ENCODE measurements at regions not wholly inside any gene's neighbourhood (a gene's known extent, or its start where the extent isn't known, plus 50 kb on each side); places are given as distances from the start of the nearest gene placed in this dataset.

DNA sequence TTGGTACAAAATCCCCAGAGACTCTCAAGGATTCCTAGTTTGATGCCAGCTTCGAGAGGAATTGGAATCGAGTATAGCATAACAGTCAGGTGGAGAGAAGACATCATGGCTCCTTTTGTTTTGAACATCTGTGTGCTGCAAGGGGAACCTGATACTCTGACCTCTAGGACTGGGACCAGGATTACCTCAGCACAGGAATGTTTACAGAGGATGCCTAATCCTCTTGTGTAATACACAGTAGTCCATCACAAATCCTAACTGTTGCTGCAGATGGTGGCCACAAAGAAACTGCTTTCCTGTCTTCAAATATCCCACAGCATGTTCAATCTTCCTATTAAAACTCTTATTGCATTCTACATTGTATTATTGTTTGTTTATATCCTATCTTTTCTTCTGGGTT lies 111.8 kb upstream of the PRMT6 start:
- no peak for TF ChIP-seq NR2F2 (IDR thresholded peaks at IDR 0.05)
- TF ChIP-seq HNF4A (conservative IDR thresholded peaks at IDR 0.05), result no peak
- TF ChIP-seq FOXA1 (IDR thresholded peaks at IDR 0.05), result no peak
- TF ChIP-seq, protein P1, sequence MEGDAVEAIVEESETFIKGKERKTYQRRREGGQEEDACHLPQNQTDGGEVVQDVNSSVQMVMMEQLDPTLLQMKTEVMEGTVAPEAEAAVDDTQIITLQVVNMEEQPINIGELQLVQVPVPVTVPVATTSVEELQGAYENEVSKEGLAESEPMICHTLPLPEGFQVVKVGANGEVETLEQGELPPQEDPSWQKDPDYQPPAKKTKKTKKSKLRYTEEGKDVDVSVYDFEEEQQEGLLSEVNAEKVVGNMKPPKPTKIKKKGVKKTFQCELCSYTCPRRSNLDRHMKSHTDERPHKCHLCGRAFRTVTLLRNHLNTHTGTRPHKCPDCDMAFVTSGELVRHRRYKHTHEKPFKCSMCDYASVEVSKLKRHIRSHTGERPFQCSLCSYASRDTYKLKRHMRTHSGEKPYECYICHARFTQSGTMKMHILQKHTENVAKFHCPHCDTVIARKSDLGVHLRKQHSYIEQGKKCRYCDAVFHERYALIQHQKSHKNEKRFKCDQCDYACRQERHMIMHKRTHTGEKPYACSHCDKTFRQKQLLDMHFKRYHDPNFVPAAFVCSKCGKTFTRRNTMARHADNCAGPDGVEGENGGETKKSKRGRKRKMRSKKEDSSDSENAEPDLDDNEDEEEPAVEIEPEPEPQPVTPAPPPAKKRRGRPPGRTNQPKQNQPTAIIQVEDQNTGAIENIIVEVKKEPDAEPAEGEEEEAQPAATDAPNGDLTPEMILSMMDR (IDR thresholded peaks at IDR 0.05; ENCODE audit: low read depth, low read length, missing input control), result no peak
- TF ChIP-seq, protein P2, sequence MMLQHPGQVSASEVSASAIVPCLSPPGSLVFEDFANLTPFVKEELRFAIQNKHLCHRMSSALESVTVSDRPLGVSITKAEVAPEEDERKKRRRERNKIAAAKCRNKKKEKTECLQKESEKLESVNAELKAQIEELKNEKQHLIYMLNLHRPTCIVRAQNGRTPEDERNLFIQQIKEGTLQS (IDR thresholded peaks at IDR 0.05), result no peak
- no peak for TF ChIP-seq RAD21 (IDR thresholded peaks at IDR 0.05)
- TF ChIP-seq, protein P3, sequence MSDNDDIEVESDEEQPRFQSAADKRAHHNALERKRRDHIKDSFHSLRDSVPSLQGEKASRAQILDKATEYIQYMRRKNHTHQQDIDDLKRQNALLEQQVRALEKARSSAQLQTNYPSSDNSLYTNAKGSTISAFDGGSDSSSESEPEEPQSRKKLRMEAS (IDR thresholded peaks at IDR 0.05), result no peak
- TF ChIP-seq RXRA (IDR thresholded peaks at IDR 0.05), result no peak
- TF ChIP-seq, protein P4, sequence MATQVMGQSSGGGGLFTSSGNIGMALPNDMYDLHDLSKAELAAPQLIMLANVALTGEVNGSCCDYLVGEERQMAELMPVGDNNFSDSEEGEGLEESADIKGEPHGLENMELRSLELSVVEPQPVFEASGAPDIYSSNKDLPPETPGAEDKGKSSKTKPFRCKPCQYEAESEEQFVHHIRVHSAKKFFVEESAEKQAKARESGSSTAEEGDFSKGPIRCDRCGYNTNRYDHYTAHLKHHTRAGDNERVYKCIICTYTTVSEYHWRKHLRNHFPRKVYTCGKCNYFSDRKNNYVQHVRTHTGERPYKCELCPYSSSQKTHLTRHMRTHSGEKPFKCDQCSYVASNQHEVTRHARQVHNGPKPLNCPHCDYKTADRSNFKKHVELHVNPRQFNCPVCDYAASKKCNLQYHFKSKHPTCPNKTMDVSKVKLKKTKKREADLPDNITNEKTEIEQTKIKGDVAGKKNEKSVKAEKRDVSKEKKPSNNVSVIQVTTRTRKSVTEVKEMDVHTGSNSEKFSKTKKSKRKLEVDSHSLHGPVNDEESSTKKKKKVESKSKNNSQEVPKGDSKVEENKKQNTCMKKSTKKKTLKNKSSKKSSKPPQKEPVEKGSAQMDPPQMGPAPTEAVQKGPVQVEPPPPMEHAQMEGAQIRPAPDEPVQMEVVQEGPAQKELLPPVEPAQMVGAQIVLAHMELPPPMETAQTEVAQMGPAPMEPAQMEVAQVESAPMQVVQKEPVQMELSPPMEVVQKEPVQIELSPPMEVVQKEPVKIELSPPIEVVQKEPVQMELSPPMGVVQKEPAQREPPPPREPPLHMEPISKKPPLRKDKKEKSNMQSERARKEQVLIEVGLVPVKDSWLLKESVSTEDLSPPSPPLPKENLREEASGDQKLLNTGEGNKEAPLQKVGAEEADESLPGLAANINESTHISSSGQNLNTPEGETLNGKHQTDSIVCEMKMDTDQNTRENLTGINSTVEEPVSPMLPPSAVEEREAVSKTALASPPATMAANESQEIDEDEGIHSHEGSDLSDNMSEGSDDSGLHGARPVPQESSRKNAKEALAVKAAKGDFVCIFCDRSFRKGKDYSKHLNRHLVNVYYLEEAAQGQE (IDR thresholded peaks at IDR 0.05), result no peak
- no peak for TF ChIP-seq EGR1 (IDR thresholded peaks at IDR 0.05; ENCODE audit: low read depth in 2 of 2)
- TF ChIP-seq HNF4G (IDR thresholded peaks at IDR 0.05), result no peak
- TF ChIP-seq TAF1 (conservative IDR thresholded peaks at IDR 0.05), result no peak
- TF ChIP-seq FOXA2 (IDR thresholded peaks at IDR 0.05), result no peak
- TF ChIP-seq JUND (IDR thresholded peaks at IDR 0.05), result no peak
- TF ChIP-seq, protein P5, sequence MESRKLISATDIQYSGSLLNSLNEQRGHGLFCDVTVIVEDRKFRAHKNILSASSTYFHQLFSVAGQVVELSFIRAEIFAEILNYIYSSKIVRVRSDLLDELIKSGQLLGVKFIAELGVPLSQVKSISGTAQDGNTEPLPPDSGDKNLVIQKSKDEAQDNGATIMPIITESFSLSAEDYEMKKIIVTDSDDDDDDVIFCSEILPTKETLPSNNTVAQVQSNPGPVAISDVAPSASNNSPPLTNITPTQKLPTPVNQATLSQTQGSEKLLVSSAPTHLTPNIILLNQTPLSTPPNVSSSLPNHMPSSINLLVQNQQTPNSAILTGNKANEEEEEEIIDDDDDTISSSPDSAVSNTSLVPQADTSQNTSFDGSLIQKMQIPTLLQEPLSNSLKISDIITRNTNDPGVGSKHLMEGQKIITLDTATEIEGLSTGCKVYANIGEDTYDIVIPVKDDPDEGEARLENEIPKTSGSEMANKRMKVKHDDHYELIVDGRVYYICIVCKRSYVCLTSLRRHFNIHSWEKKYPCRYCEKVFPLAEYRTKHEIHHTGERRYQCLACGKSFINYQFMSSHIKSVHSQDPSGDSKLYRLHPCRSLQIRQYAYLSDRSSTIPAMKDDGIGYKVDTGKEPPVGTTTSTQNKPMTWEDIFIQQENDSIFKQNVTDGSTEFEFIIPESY (IDR thresholded peaks at IDR 0.05), result no peak
- TF ChIP-seq SP1 (IDR thresholded peaks at IDR 0.05), result no peak
- no peak for TF ChIP-seq GABPA (IDR thresholded peaks at IDR 0.05 in 1 of 2, conservative IDR thresholded peaks at IDR 0.05 in 1 of 2)
- Histone ChIP-seq H3K36me3 (ENCODE audit: control insufficient read depth in 4 of 4, insufficient read depth in 3 of 4, low read depth in 1 of 4, low read length in 3 of 4) (no peaks in the 10 kb centered on the region), H3K4me1 (ENCODE audit: control insufficient read depth in 4 of 4, insufficient read depth in 4 of 4, low read length in 3 of 4) (no peaks in the 10 kb centered on the region), H3K9me3 (ENCODE audit: control insufficient read depth in 4 of 4, low read length in 3 of 4) (no peaks in the 10 kb centered on the region), H3K4me3 (ENCODE audit: low read depth in 1 of 3, low read length in 3 of 3) (no peak overlapping the region), H3K9ac (ENCODE audit: low read depth in 1 of 2, low read length in 2 of 2) (no peak overlapping the region), H3K27ac (ENCODE audit: low read depth in 1 of 2, low read length in 2 of 2) (no peak overlapping the region), H3K27me3 (ENCODE audit: control insufficient read depth in 4 of 4, insufficient read depth in 4 of 4, low read length in 3 of 4) (no peaks in the 10 kb centered on the region)
- no peak for DNase-seq (ENCODE audit: low spot score)
- WGBS, result 60% methylated on average over 2 of the region's 2 CpGs

DNA sequence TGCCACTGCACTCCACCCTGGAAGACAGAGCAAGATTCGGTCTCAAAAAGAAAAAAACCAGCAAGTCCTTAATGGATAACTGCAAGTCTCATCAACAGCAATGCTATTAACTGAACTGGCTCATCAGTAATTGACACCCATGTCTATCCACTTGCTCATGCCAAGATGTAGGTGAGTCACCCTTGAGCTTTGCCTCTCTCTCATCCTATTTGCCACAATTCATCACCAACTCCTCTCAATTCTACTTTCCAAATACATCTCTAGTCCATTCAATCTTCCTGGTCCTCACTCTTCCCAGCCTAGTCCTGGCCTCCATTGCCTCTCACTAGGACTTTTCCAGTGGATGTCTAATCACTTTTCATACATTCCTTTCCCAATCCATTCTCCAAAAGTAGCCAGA lies 103.7 kb upstream of the PRMT6 start:
- no peak overlapping the region for H3K9ac ChIP-seq (ENCODE audit: low read depth in 1 of 2, low read length in 2 of 2)
- H3K4me3 ChIP-seq (ENCODE audit: low read depth in 1 of 3, low read length in 3 of 3), result no peak overlapping the region
- H3K27me3 ChIP-seq (ENCODE audit: control insufficient read depth in 4 of 4, insufficient read depth in 4 of 4, low read length in 3 of 4), result no peaks in the 10 kb centered on the region
- no peaks in the 10 kb centered on the region for H3K4me1 ChIP-seq (ENCODE audit: control insufficient read depth in 4 of 4, insufficient read depth in 4 of 4, low read length in 3 of 4)
- H3K36me3 ChIP-seq (ENCODE audit: control insufficient read depth in 4 of 4, insufficient read depth in 3 of 4, low read depth in 1 of 4, low read length in 3 of 4), result no peaks in the 10 kb centered on the region
- 81% methylated on average over 1 of the region's 1 CpG for WGBS
- H3K27ac ChIP-seq (ENCODE audit: low read depth in 1 of 2, low read length in 2 of 2), result no peak overlapping the region
- no peaks in the 10 kb centered on the region for H3K9me3 ChIP-seq (ENCODE audit: control insufficient read depth in 4 of 4, low read length in 3 of 4)
- DNase-seq (ENCODE audit: low spot score), result no peak
- no peak for TF ChIP-seq FOXA1 (IDR thresholded peaks at IDR 0.05)
- no peak for TF ChIP-seq GABPA (IDR thresholded peaks at IDR 0.05 in 1 of 2, conservative IDR thresholded peaks at IDR 0.05 in 1 of 2)
- no peak for TF ChIP-seq SP1 (IDR thresholded peaks at IDR 0.05)
- no peak for TF ChIP-seq JUND (IDR thresholded peaks at IDR 0.05)
- no peak for TF ChIP-seq NR2F2 (IDR thresholded peaks at IDR 0.05)
- TF ChIP-seq, protein P4 (IDR thresholded peaks at IDR 0.05), result no peak
- TF ChIP-seq EGR1 (IDR thresholded peaks at IDR 0.05; ENCODE audit: low read depth in 2 of 2), result no peak
- TF ChIP-seq YY1 (IDR thresholded peaks at IDR 0.05), result no peak
- TF ChIP-seq TAF1 (conservative IDR thresholded peaks at IDR 0.05), result no peak
- no peak for TF ChIP-seq HNF4G (IDR thresholded peaks at IDR 0.05)
- no peak for TF ChIP-seq RAD21 (IDR thresholded peaks at IDR 0.05)
- TF ChIP-seq, protein P1 (IDR thresholded peaks at IDR 0.05; ENCODE audit: low read depth, low read length, missing input control), result no peak

Data from liver (tissue), 8 donors.